NCI-H1417 (cell line): ENCODE measurements at regions not wholly inside any gene's neighbourhood (a gene's known extent, or its start where the extent isn't known, plus 50 kb on each side); places are given as distances from the start of the nearest gene placed in this dataset.

Experiments used
- DNase-seq, 3 experiments: peaks; one replicate each; lab custom pipeline; 2025; lab: John Stamatoyannopoulos, UW

DNA sequence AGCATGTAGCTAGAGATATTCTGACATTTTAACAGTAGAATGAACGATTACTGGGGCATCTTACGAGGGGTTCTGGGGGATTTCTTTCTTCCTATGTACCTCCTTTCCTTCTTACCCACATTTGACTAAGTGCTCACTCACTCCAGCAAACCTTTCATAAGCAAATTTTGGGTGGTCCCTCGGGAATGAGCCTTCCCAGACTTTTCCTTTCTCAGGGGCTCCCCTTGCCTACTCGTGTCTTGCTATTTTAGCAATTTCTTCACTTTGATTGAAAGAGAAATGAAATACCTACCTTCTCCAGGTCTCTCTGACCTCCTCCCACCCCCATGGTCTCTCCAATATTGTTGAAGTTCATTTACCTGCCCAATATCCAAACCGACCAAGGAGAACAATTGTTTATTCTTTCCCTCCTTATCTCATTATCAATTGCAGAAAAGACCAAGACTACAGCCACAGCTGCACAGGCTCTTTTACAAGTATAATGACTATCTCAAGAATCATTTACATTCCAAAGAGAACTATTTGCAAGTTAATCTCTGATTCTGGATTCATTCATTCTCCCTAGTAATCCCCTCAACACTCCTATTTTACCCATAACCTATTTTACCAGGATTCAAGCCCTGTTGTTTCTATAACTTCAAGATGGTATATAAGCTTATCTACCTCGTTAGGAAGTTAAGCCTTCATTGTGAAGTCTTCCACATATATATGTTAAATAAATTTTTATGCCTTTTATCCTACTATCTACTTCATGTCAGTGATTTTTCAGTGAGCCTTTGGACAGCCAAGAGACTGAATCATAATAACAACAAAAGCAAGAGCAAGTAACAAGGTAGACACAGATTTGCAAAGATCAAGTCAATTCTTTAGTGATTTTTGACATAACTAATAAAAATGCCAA, 480.6 kb downstream of the IPMK start:
- DNase-seq = no peak

DNA sequence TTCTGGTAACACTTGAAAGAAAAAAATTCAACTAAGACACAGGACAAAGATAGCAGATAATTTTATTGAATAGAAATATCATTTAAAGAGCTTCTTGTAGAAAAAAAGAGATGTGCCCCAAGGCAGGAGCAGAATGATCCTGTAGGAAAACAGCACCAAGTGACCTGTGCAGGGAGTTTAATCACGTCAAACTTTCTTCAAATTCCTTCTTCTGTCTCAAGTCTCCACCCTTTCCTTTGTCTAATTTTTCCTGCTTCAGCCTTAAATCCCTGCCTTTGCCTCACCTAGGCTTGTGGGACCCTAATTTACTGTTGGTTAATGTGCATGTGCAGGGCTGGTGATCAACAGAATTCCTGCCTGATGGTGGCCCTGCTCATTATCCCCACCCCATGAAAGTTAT, 481.4 kb downstream of the IPMK start:
- DNase-seq = no peak

DNA sequence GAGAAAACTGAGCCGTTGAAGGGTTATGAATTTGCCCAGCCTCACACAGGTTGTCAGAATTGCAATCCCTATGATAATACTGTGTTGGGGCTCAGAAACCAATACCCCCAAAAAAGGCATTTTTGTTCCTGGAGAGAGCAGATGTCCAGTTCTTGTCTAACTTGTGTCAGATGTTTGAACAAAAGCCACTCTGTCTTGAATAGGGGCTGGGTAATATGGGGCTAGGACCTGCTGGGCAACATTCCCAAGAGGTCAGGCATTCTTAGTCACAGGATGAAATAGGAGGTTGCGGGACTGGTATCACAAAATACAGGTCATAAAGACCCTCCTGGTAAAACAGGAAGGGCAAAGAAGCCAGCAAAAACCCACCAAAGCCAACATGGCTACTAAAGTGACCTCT, 482.1 kb downstream of the IPMK start:
- DNase-seq = no peak

GRCh38 chr10:57785068-57785467, 482.6 kb downstream of the IPMK start:
- DNase-seq = no peak

GRCh38 chr10:57776688-57777432, 490.8 kb downstream of the IPMK start:
- no peak for DNase-seq

DNA sequence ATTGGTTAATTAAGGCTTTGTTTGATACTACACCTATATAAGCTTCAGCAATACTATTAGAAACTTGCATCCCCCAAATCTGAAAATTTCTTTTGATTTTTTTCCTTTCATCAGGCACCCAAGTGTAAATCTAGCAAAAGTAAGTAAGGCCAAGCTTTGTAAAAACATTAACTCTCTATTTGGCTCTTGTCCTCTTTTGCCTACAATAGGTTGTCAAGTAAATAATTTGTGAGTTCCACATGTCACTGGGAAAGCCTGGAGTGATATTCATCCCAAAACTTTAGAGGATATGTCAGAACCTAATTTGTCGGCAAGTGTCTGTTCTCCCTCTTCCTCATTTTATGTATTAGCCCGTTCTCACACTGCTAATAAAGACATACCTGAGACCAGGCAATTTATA, 492.4 kb downstream of the IPMK start:
- DNase-seq = no peak

DNA sequence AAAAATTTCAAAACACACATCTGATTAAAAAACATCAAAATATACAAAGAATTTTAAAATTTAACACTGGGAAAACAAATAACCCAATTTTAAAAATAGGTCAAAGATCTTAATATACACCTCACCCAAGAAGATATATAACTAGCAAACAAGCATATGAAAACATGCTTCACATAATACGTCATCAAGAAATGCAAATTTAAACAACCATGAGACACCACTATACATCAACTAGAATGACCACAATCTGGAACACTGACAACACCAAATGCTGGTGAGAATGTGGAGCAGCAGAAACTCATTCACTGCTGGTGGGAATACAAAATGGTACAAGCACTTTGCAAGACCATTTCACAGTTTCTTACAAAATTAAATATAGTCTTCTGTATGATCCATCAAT, 498.4 kb downstream of the IPMK start:
- DNase-seq = no peak

GRCh38 chr10:57759777-57760176, 507.9 kb downstream of the IPMK start:
- DNase-seq = no peak

GRCh38 chr10:57754803-57755202, 512.9 kb downstream of the IPMK start:
- DNase-seq = no peak

- DNase-seq = no peak
These were observed 524.0 kb downstream of the IPMK start for GRCh38 chr10:57743711-57744110.

- DNase-seq = no peak
These were observed 525.9 kb downstream of the IPMK start for GRCh38 chr10:57741751-57742150.

DNA sequence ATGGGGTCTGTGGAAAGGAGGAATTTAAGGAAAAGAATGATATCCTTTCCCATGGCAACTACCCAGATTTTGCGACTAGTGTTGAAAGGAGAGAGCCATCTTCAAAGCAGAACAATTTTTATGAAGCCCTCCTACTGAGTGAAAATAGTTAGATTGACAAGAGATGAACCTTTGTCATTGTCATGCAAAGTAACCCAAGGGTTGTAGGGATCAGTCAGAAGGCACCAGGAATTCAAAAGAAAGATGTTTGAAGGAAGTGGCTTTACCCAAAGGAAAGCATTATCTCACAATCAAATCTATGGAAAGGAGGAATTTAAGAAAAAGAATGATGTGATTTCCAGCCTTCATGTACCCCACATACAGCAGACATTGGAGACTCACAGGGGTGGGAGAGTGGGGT, 544.4 kb downstream of the IPMK start:
- DNase-seq = no peak

DNA sequence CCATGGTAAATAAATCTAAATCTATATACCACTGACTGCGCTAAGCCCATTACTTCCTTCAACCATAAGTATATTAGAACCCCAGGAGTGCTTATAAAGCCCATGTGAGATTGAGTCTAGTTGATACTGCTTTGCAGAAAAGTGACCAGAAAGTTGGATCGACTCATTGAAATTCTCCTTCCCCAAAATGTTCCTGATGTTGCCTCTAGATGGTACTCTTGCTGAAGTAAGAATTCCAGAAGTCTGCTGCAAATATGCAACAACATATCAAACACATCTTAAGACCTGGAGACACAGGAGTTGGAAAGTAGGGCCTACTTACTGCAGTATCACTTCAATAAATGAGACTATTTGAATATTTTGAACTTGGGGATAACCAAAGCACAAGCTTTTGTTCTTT, 550.8 kb downstream of the IPMK start:
- peak in 1 of 3 experiments; percentile 10 for DNase-seq

DNA sequence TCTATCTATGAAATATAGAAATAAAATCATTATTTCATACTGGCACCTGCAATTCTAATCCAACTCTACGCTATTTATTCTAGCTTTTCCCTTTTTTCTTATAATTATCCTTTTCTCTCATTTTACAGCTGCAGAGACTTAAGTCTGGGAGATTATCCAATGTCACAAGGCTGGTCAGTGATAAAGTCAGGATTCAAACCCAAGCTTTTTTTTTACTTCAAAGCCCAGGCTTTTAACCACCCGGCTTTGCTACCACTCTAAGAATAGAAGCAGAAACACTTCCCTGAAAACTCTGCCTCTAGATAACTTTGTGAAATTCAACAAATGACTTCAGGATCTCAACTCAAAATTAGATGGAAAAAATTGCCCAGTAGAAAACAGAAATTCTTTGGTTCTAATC, 552.5 kb downstream of the IPMK start:
- DNase-seq = no peak

DNA sequence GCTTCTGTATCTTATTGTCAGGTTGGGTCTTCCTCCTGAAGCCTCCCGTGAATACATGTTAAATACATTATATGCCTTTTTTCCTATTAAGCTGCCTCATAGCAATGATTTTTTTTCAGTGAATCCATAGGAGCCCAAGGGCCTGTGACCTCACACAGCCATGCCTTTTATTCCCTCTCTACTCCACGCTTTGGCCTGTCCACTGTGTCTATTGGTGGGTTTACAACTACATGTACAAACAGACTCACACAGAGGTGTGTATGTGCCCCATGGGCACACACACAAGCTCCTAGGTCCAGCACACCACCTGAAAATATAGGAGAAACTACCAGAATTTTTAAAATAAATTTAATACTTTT, 560.4 kb downstream of the IPMK start:
- no peak for DNase-seq

- no peak for DNase-seq
These were observed 561.0 kb downstream of the IPMK start for GRCh38 chr10:57706576-57707299.

GRCh38 chr10:57706016-57706415, 561.7 kb downstream of the IPMK start:
- DNase-seq = no peak

DNA sequence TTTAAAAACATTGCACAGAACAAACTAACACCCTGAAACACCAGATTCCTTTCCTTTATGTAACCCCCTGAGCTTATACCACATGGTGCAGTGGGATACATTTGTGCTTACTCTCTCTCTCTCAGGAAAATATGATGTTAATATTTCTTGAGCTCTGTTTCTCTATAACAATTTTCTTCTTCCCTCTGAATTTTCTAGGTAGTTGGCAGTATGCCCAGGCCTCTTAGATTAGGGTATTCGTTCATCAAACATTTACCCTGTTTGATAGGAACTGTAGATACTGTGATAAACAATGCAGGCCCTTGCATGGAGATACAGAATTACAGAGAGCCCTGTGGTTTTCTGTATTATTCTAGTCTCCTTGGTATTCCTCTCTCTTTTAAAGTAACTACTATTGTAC, 567.8 kb downstream of the IPMK start:
- DNase-seq = peak in 2 of 3 experiments; percentile 0 to 38

DNA sequence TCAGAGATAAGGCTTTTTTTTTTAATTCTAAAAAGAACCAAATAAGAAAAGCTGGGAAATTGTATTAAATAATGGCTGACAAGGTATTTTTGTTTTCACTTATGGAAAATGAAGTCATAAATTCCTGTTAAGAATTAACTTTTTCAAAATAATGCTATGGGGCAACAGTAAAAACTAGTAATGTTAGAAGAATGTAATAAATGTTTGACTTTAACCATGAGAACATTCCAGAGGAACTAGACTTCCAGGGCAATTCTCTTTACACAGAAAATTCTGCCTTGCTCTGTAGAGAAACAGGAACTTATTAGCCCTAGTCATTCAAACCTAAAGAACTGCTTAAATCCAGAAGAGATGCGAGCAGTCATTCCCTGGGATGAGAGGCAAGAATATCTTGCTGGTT, 571.1 kb downstream of the IPMK start:
- DNase-seq = no peak

- peak; percentile 17 to 60 (median 32) for DNase-seq
These were observed 572.6 kb downstream of the IPMK start for GRCh38 chr10:57694956-57695608.

DNA sequence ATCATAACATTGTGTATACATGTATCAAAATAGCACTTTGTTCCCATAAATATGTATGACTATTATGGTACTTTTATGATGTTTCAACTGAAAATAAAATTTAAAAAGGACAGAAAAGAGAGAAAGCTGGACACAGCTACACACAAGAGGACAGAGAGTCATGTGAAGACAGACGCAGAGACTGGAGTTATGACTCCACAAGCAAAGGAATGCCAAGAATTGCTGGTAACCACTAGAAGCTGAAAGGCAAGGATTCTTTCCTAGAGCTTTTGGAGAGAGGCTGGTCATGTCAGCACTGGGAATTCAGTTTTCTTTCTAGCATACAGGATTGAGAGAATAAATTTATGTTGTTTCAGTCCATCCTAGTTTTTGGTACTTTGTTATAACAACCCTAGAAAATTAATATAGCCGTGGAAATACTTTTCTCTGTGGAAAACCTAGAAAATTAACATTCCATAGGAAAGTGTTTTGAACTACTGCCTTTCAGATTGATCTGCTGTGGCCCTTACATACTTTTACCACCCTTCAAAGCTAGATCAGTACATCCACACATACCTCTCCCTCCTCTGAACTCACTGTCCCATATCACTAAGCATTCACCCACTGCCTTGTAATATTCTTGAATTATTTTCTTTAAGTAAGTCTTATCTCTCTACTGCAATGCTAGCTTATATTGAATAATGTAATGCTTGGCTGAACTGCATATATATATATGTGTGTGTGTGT, 575.3 kb downstream of the IPMK start:
- no peak for DNase-seq
